A549 (cell line): ENCODE measurements at regions not wholly inside any gene's neighbourhood (a gene's known extent, or its start where the extent isn't known, plus 50 kb on each side); places are given as distances from the start of the nearest gene placed in this dataset.

Experiments
- ATAC-seq, 2 experiments: fragments of 200-7000 bp in 1 of 2; fragments of >200 bp in 1 of 2; cut with Nextera tagmentation in 1 of 2; cut with Tn5 transposase in 1 of 2; 3 replicates each; pipeline versions ENCODE4 v1.8.0 to v1.9.1; 2018 to 2020; ENCODE audit warnings: mild to moderate bottlenecking in 1 of 2, moderate library complexity in 1 of 2
- CTCF ChIA-PET: fragments of 300-600 bp; sonication (Branson Sonifier 250); formaldehyde crosslinking; extraction: SDS; loops from one replicate; lab custom pipeline; 2021; ENCODE audit warnings: antibody characterized with exemption, inconsistent platforms; lab: Yijun Ruan, JAX
- POLR2A ChIA-PET: fragments of 350-600 bp; formaldehyde crosslinking; extraction: SDS; loops from one replicate; lab custom pipeline; 2021; ENCODE audit warnings: antibody characterized with exemption, inconsistent platforms; lab: Yijun Ruan, JAX
- DNase-seq, 2 experiments: peaks; one replicate each; pipeline versions ENCODE4 v3.0.0 to v3.0.0-alpha.2; 2011 to 2016; ENCODE audit warnings: low read depth in 1 of 2, low spot score in 1 of 2
- FAIRE-seq: peaks from 2 replicates; lab custom pipeline; 2011; peaks lifted over from hg19 to GRCh38; lab: Jason Lieb, UNC
- H3K27ac ChIP-seq, 2 experiments: fragments of >200 bp; sonication (Bioruptor Twin); formaldehyde crosslinking; 3 replicates each; pipeline ENCODE4 v1.5.1; 2016 to 2017
- H3K4me1 ChIP-seq: fragments of >200 bp; sonication (Bioruptor Twin); formaldehyde crosslinking; 3 replicates; pipeline ENCODE4 v1.6.1; 2016
- H3K4me2 ChIP-seq: fragments of >200 bp; sonication (Bioruptor Twin); formaldehyde crosslinking; 3 replicates; pipeline ENCODE4 v1.6.1; 2016
- H3K4me3 ChIP-seq: fragments of >200 bp; sonication (Bioruptor Twin); formaldehyde crosslinking; 3 replicates; pipeline ENCODE4 v1.5.1; 2016
- H3K9me3 ChIP-seq: fragments of >200 bp; sonication (Bioruptor Twin); formaldehyde crosslinking; 3 replicates; pipeline ENCODE4 v1.6.1; 2016
- CBX8 ChIP-seq: fragments of 200-600 bp; sonication (generic); IDR thresholded peaks from 2 replicates; pipeline ENCODE4 v1.6.1; 2016
- CHD2 ChIP-seq: fragments of 150-350 bp; IDR thresholded peaks from 2 replicates; pipeline ENCODE4 v1.6.1; 2014; ENCODE audit warnings: low read length; ENCODE audit not compliant: partially characterized antibody
- CHD4 ChIP-seq: fragments of 200-600 bp; sonication (generic); IDR thresholded peaks from 2 replicates; pipeline ENCODE4 v1.6.1; 2016; ENCODE audit warnings: antibody characterized with exemption, mild to moderate bottlenecking, borderline replicate concordance
- E2F6 ChIP-seq: IDR thresholded peaks from 2 replicates; pipeline ENCODE4 v1.6.1; 2012; ENCODE audit warnings: low read depth, borderline replicate concordance
- EHF ChIP-seq: fragments of 250-450 bp; sonication (Bioruptor Pico); IDR thresholded peaks from 2 replicates; pipeline ENCODE4 v1.5.0; 2020; ENCODE audit warnings: mild to moderate bottlenecking
- EHMT2 ChIP-seq: fragments of 200-600 bp; sonication (generic); IDR thresholded peaks from 2 replicates; pipeline ENCODE4 v1.6.1; 2016; ENCODE audit warnings: antibody characterized with exemption, low read depth, mild to moderate bottlenecking, moderate library complexity
- FOSL2 ChIP-seq, 2 experiments: fragments of 450-650 bp in 1 of 2; fragments of >200 bp in 1 of 2; sonication (Bioruptor Twin) in 1 of 2; formaldehyde crosslinking; IDR thresholded peaks; 2 replicates each; pipeline versions ENCODE4 v1.5.0 to v1.6.1; 2016 to 2020; ENCODE audit warnings: mild to moderate bottlenecking in 1 of 2, moderate library complexity in 1 of 2
- FOXS1 ChIP-seq: fragments of 250-450 bp; sonication (Bioruptor Pico); IDR thresholded peaks from 2 replicates; pipeline ENCODE4 v1.5.0; 2020; ENCODE audit warnings: mild to moderate bottlenecking, moderate library complexity
- GATA3 ChIP-seq: IDR thresholded peaks from 2 replicates; pipeline ENCODE4 v1.6.1; 2012; ENCODE audit warnings: borderline replicate concordance
- HDAC2 ChIP-seq: fragments of 200-600 bp; sonication (generic); IDR thresholded peaks from 2 replicates; pipeline ENCODE4 v1.6.1; 2016
- HEYL ChIP-seq: fragments of 250-450 bp; sonication (Bioruptor Pico); IDR thresholded peaks from 2 replicates; pipeline ENCODE4 v1.8.0; 2021; ENCODE audit warnings: mild to moderate bottlenecking, moderate library complexity
- HMGXB4 ChIP-seq: fragments of 250-450 bp; sonication (Bioruptor Pico); IDR thresholded peaks from 2 replicates; pipeline ENCODE4 v1.5.0; 2021; ENCODE audit warnings: mild to moderate bottlenecking, moderate library complexity, borderline replicate concordance
- HOXA7 ChIP-seq: fragments of 250-450 bp; sonication (Bioruptor Pico); IDR thresholded peaks from 2 replicates; pipeline ENCODE4 v1.5.0; 2020; ENCODE audit warnings: mild to moderate bottlenecking, moderate library complexity
- HOXB5 ChIP-seq: fragments of 250-450 bp; sonication (Bioruptor Pico); IDR thresholded peaks from 2 replicates; pipeline ENCODE4 v1.5.0; 2020; ENCODE audit warnings: mild to moderate bottlenecking, moderate library complexity
- JUN ChIP-seq, 2 experiments: fragments of >200 bp; sonication (Bioruptor Twin); formaldehyde crosslinking; IDR thresholded peaks; 2 replicates in 1 of 2; 3 replicates in 1 of 2; pipeline ENCODE4 v1.6.1; 2016 to 2017
- MYC ChIP-seq: IDR thresholded peaks from 2 replicates; pipeline ENCODE4 v1.6.1; 2012; ENCODE audit warnings: mild to moderate bottlenecking, inconsistent platforms, low read length, improper control_type of control experiment, borderline replicate concordance
- NFE2L2 ChIP-seq: fragments of 150-350 bp; conservative IDR thresholded peaks from 2 replicates; pipeline ENCODE4 v1.6.1; 2014; ENCODE audit warnings: low read length
- NPAS2 ChIP-seq: fragments of 250-450 bp; sonication (Bioruptor Pico); IDR thresholded peaks from 2 replicates; pipeline ENCODE4 v1.8.0; 2022; ENCODE audit warnings: mild to moderate bottlenecking, moderate library complexity, borderline replicate concordance
- POLR2A ChIP-seq: IDR thresholded peaks from 2 replicates; pipeline ENCODE4 v1.6.1; 2012; ENCODE audit warnings: mild to moderate bottlenecking, low read length
- REST ChIP-seq: fragments of 200-600 bp; sonication (generic); IDR thresholded peaks from 2 replicates; pipeline ENCODE4 v1.6.1; 2016; ENCODE audit warnings: antibody characterized with exemption, mild to moderate bottlenecking, moderate library complexity
- RFX5 ChIP-seq: fragments of 450-650 bp; IDR thresholded peaks from 2 replicates; pipeline ENCODE4 v1.7.1; 2014; ENCODE audit warnings: antibody characterized with exemption, mild to moderate bottlenecking, moderate library complexity
- ZC3H11A ChIP-seq: fragments of 450-650 bp; IDR thresholded peaks from 2 replicates; pipeline ENCODE4 v1.6.1; 2014; ENCODE audit warnings: antibody characterized with exemption, mild to moderate bottlenecking
- whole genome bisulfite sequencing: methylation state at CpG from one replicate; pipeline ENCODE4 v1.1.6; 2017; ENCODE audit errors: missing lambda C conversion rate; 5-methylcytosine and 5-hydroxymethylcytosine counted together
- TF ChIP-seq, protein P1 (sequence below): fragments of 150-350 bp; IDR thresholded peaks from 2 replicates; pipeline ENCODE4 v1.6.1; 2014; ENCODE audit warnings: low read depth, mild to moderate bottlenecking, low read length
- TF ChIP-seq, protein P2 (sequence below): fragments of >200 bp; sonication (Bioruptor Twin); formaldehyde crosslinking; IDR thresholded peaks from 3 replicates; pipeline ENCODE4 v1.5.1; 2016
- TF ChIP-seq, protein P3 (sequence below): IDR thresholded peaks from 2 replicates; pipeline ENCODE4 v1.6.1; 2012

- ATAC-seq (no peak), DNase-seq (no peak), FAIRE-seq (no peak)
- Histone ChIP-seq H3K4me3 (no peak overlapping the region), H3K4me2 (no peak overlapping the region), H3K9me3 (no peaks in the 10 kb centered on the region), H3K27ac (no peak overlapping the region), H3K4me1 (no peaks in the 10 kb centered on the region)
- ChIA-PET POLR2A (no interaction called here), CTCF (interaction anchor here (0.7 to 1.7 kb wide), 3 partner anchors 14 to 398 kb away, joined by 3 read pairs; no protein-coding TSS in a partner anchor)
- TF ChIP-seq, protein P1, sequence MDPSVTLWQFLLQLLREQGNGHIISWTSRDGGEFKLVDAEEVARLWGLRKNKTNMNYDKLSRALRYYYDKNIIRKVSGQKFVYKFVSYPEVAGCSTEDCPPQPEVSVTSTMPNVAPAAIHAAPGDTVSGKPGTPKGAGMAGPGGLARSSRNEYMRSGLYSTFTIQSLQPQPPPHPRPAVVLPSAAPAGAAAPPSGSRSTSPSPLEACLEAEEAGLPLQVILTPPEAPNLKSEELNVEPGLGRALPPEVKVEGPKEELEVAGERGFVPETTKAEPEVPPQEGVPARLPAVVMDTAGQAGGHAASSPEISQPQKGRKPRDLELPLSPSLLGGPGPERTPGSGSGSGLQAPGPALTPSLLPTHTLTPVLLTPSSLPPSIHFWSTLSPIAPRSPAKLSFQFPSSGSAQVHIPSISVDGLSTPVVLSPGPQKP = no peak
- TF ChIP-seq FOSL2 (IDR thresholded peaks at IDR 0.05) (no peak), FOSL2 (CRISPR knock-in tag; IDR thresholded peaks at IDR 0.05) (no peak), HOXB5 (CRISPR knock-in tag) (no peak), MYC (no peak), E2F6 (no peak), CBX8 (no peak), HMGXB4 (no peak), JUN (IDR thresholded peaks at IDR 0.05) (no peak)
- TF ChIP-seq, protein P2, sequence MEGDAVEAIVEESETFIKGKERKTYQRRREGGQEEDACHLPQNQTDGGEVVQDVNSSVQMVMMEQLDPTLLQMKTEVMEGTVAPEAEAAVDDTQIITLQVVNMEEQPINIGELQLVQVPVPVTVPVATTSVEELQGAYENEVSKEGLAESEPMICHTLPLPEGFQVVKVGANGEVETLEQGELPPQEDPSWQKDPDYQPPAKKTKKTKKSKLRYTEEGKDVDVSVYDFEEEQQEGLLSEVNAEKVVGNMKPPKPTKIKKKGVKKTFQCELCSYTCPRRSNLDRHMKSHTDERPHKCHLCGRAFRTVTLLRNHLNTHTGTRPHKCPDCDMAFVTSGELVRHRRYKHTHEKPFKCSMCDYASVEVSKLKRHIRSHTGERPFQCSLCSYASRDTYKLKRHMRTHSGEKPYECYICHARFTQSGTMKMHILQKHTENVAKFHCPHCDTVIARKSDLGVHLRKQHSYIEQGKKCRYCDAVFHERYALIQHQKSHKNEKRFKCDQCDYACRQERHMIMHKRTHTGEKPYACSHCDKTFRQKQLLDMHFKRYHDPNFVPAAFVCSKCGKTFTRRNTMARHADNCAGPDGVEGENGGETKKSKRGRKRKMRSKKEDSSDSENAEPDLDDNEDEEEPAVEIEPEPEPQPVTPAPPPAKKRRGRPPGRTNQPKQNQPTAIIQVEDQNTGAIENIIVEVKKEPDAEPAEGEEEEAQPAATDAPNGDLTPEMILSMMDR = no peak
- TF ChIP-seq, protein P3, sequence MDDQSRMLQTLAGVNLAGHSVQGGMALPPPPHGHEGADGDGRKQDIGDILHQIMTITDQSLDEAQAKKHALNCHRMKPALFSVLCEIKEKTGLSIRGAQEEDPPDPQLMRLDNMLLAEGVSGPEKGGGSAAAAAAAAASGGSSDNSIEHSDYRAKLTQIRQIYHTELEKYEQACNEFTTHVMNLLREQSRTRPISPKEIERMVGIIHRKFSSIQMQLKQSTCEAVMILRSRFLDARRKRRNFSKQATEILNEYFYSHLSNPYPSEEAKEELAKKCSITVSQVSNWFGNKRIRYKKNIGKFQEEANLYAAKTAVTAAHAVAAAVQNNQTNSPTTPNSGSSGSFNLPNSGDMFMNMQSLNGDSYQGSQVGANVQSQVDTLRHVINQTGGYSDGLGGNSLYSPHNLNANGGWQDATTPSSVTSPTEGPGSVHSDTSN = no peak
- WGBS = 82% methylated on average over 4 of the region's 4 CpGs
Observed at GRCh38 chr11:77525455-77526091, 51.7 kb upstream of the PAK1 start.

GRCh38 chr11:77524539-77524938 lies 50.6 kb upstream of the PAK1 start:
- CTCF ChIA-PET = interaction anchor here (0.7 to 1.7 kb wide), 5 partner anchors 15 to 397 kb away, joined by 3 read pairs; no protein-coding TSS in a partner anchor

More at GRCh38 chr11:77524539-77524938, 50.6 kb upstream of the PAK1 start:
- Histone ChIP-seq H3K4me2 (no peak overlapping the region), H3K9me3 (no peaks in the 10 kb centered on the region), H3K4me1 (no peaks in the 10 kb centered on the region), H3K4me3 (no peak overlapping the region), H3K27ac (no peak overlapping the region)
- POLR2A ChIA-PET = interaction anchor here (1.1 kb wide), 1 partner anchor 320 kb away, joined by 3 read pairs; no protein-coding TSS in a partner anchor
- DNase-seq (no peak), ATAC-seq (no peak), FAIRE-seq (no peak)
- no peak for TF ChIP-seq HEYL
- no peak for TF ChIP-seq CHD4
- no peak for TF ChIP-seq CHD2
- no peak for TF ChIP-seq EHMT2
- TF ChIP-seq HOXA7 = no peak
- TF ChIP-seq RFX5 = no peak
- no peak for TF ChIP-seq E2F6
- no peak for TF ChIP-seq CBX8
- TF ChIP-seq NFE2L2 = no peak
- no peak for TF ChIP-seq EHF (CRISPR knock-in tag)
- TF ChIP-seq REST = no peak
- TF ChIP-seq HOXB5 (CRISPR knock-in tag) = no peak
- TF ChIP-seq GATA3 = no peak
- TF ChIP-seq HDAC2 = no peak
- TF ChIP-seq NPAS2 (CRISPR knock-in tag) = no peak
- no peak for TF ChIP-seq ZC3H11A
- TF ChIP-seq FOXS1 (CRISPR knock-in tag) = no peak
- no peak for TF ChIP-seq POLR2A
